ENCODE measurements at regions not wholly inside any gene's neighbourhood (a gene's known extent, or its start where the extent isn't known, plus 50 kb on each side); places are given as distances from the start of the nearest gene placed in this dataset.

GRCh38 chrX:109839694-109840567 is 106.9 kb upstream of the ACSL4 start:
- CTCF ChIA-PET, result no interaction called here
- ATAC-seq (ENCODE audit: poor library complexity) (no peak), DNase-seq (peak in 2 of 14 experiments; percentile 8 to 19)
- no peak overlapping the region for H3K4me3 ChIP-seq (ENCODE audit: low read length)
- H3K9me3 ChIP-seq (ENCODE audit: control insufficient read depth in 1 of 2, insufficient read depth in 1 of 2, low read length in 2 of 2), result no peaks in the 10 kb centered on the region
- peaks cover 4% of the 10 kb centered on the region for H3K4me1 ChIP-seq (ENCODE audit: insufficient read depth, low read length)
- no peaks in the 10 kb centered on the region for H3K9me3 Mint-ChIP-seq
- POLR2A ChIA-PET, result no interaction called here
- H3K4me1 Mint-ChIP-seq (ENCODE audit: low read depth), result no peaks in the 10 kb centered on the region
- H3K36me3 ChIP-seq (ENCODE audit: insufficient read depth, low read length), result no peaks in the 10 kb centered on the region
- no peaks in the 10 kb centered on the region for H3K27me3 ChIP-seq (ENCODE audit: control insufficient read depth in 1 of 2, insufficient read depth in 2 of 2, low read length in 2 of 2)
- no peak for TF ChIP-seq CTCF (IDR thresholded peaks at IDR 0.05)
- no peak overlapping the region for H3K4me3 Mint-ChIP-seq
- H3K27ac ChIP-seq (ENCODE audit: low read depth in 1 of 2, low read length in 2 of 2), result no peak overlapping the region
- H3K27ac Mint-ChIP-seq, result no peak overlapping the region
- H3K36me3 Mint-ChIP-seq (ENCODE audit: low read depth), result no peaks in the 10 kb centered on the region
- intact Hi-C loops (cut with DNase I, micrococcal nuclease), result no loop called here
- H3K27me3 Mint-ChIP-seq, result no peaks in the 10 kb centered on the region

GRCh38 chrX:109840585-109840984 is 107.5 kb upstream of the ACSL4 start:
- Histone ChIP-seq H3K9me3 (ENCODE audit: control insufficient read depth in 1 of 2, insufficient read depth in 1 of 2, low read length in 2 of 2) (no peaks in the 10 kb centered on the region), H3K4me1 (ENCODE audit: insufficient read depth, low read length) (peaks cover 4% of the 10 kb centered on the region), H3K27me3 (ENCODE audit: control insufficient read depth in 1 of 2, insufficient read depth in 2 of 2, low read length in 2 of 2) (no peaks in the 10 kb centered on the region), H3K4me3 (ENCODE audit: low read length) (no peak overlapping the region), H3K27ac (ENCODE audit: low read depth in 1 of 2, low read length in 2 of 2) (no peak overlapping the region), H3K36me3 (ENCODE audit: insufficient read depth, low read length) (no peaks in the 10 kb centered on the region)
- DNase-seq (peak in 2 of 14 experiments; percentile 33 to 46), ATAC-seq (ENCODE audit: poor library complexity) (no peak)
- Mint-ChIP-seq H3K4me1 (ENCODE audit: low read depth) (no peaks in the 10 kb centered on the region), H3K4me3 (no peak overlapping the region), H3K27ac (no peak overlapping the region), H3K36me3 (ENCODE audit: low read depth) (no peaks in the 10 kb centered on the region), H3K27me3 (no peaks in the 10 kb centered on the region), H3K9me3 (no peaks in the 10 kb centered on the region)
- intact Hi-C loops (cut with DNase I, micrococcal nuclease), result no loop called here
- TF ChIP-seq CTCF (IDR thresholded peaks at IDR 0.05), result no peak
- ChIA-PET POLR2A (no interaction called here), CTCF (interaction anchor here (1.4 kb wide), 2 partner anchors 9 to 17 kb away, joined by 3 read pairs; no protein-coding TSS in a partner anchor)

- no peaks in the 10 kb centered on the region for H3K4me1 Mint-ChIP-seq (ENCODE audit: low read depth)
- ATAC-seq (ENCODE audit: poor library complexity), result no peak
- CTCF ChIA-PET, result interaction anchor here (1.4 kb wide), 2 partner anchors 10 to 16 kb away, joined by 3 read pairs; no protein-coding TSS in a partner anchor
- Histone ChIP-seq H3K36me3 (ENCODE audit: insufficient read depth, low read length) (no peaks in the 10 kb centered on the region), H3K4me3 (ENCODE audit: low read length) (no peak overlapping the region), H3K9me3 (ENCODE audit: control insufficient read depth in 1 of 2, insufficient read depth in 1 of 2, low read length in 2 of 2) (no peaks in the 10 kb centered on the region), H3K4me1 (ENCODE audit: insufficient read depth, low read length) (peaks cover 4% of the 10 kb centered on the region), H3K27me3 (ENCODE audit: control insufficient read depth in 1 of 2, insufficient read depth in 2 of 2, low read length in 2 of 2) (no peaks in the 10 kb centered on the region), H3K27ac (ENCODE audit: low read depth in 1 of 2, low read length in 2 of 2) (no peak overlapping the region)
- intact Hi-C loops (cut with DNase I, micrococcal nuclease), result no loop called here
- no peaks in the 10 kb centered on the region for H3K36me3 Mint-ChIP-seq (ENCODE audit: low read depth)
- H3K27me3 Mint-ChIP-seq, result no peaks in the 10 kb centered on the region
- no peak for TF ChIP-seq CTCF (IDR thresholded peaks at IDR 0.05)
- H3K4me3 Mint-ChIP-seq, result no peak overlapping the region
- no peaks in the 10 kb centered on the region for H3K9me3 Mint-ChIP-seq
- no peak overlapping the region for H3K27ac Mint-ChIP-seq
- POLR2A ChIA-PET, result no interaction called here
- DNase-seq, result no peak
These were observed 108.2 kb upstream of the ACSL4 start for GRCh38 chrX:109841257-109841656.

Measured in CD4-positive, alpha-beta T cell (primary cell).